ENCODE measurements at regions not wholly inside any gene's neighbourhood (a gene's known extent, or its start where the extent isn't known, plus 50 kb on each side); places are given as distances from the start of the nearest gene placed in this dataset.

GRCh38 chr5:4518903-4519672 lies 621.0 kb upstream of the ADAMTS16 start:
- TF ChIP-seq CTCF (IDR thresholded peaks at IDR 0.05) (no peak), POLR2AphosphoS5 (IDR thresholded peaks at IDR 0.05) (no peak), POLR2A (IDR thresholded peaks at IDR 0.05; ENCODE audit: low read depth) (no peak), EP300 (IDR thresholded peaks at IDR 0.05) (no peak)
